GM13976 (cell line): ENCODE measurements at regions not wholly inside any gene's neighbourhood (a gene's known extent, or its start where the extent isn't known, plus 50 kb on each side); places are given as distances from the start of the nearest gene placed in this dataset.
"Not testable (repeated sequence)": the region's sequence is repeated elsewhere in the genome, so short reads cannot be mapped to it uniquely, and the experiment has no call there.

ENCODE experiments used
- DNase-seq: peaks from one replicate; pipeline ENCODE4 v3.0.0; 2012; ENCODE audit warnings: low spot score
- in situ Hi-C: fragments of 300-500 bp; cut with MboI; formaldehyde crosslinking; loops from one replicate; pipeline ENCODE4 v1.12.0; 2022; ENCODE audit warnings: low sequenced_read_pairs, mixed read lengths, inconsistent platforms; ENCODE audit not compliant: unreplicated experiment
- TF ChIP-seq, protein P1 (sequence below): IDR thresholded peaks from 2 replicates; pipeline ENCODE4 v1.5.1; 2012; ENCODE audit warnings: borderline replicate concordance, mild to moderate bottlenecking; ENCODE audit not compliant: insufficient read depth; ENCODE audit errors: extremely low read depth, missing control alignments, control extremely low read depth

DNA sequence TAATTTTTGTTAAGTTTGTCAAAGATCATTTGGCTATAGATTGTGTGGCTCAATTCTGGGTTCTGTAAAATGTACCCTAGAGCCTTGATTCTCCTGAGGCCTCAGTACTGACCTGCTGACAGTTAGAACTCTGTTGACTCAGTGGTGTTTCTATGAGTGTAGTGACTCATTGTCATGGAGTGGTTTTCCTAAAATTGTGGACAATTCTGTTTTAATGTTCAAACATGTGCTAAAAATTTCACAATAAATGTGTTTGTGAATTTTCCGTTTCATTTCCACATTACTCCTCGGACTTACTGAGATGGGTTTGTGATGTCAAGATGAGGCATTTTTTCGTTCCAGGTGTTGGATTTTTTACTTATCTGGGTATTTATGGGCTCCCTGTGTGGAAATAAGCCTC, 695.9 kb downstream of the TMEM121 start:
- in situ Hi-C loops, result no loop called here
- DNase-seq, result no peak
- TF ChIP-seq, protein P1, sequence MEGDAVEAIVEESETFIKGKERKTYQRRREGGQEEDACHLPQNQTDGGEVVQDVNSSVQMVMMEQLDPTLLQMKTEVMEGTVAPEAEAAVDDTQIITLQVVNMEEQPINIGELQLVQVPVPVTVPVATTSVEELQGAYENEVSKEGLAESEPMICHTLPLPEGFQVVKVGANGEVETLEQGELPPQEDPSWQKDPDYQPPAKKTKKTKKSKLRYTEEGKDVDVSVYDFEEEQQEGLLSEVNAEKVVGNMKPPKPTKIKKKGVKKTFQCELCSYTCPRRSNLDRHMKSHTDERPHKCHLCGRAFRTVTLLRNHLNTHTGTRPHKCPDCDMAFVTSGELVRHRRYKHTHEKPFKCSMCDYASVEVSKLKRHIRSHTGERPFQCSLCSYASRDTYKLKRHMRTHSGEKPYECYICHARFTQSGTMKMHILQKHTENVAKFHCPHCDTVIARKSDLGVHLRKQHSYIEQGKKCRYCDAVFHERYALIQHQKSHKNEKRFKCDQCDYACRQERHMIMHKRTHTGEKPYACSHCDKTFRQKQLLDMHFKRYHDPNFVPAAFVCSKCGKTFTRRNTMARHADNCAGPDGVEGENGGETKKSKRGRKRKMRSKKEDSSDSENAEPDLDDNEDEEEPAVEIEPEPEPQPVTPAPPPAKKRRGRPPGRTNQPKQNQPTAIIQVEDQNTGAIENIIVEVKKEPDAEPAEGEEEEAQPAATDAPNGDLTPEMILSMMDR, result no peak

DNA sequence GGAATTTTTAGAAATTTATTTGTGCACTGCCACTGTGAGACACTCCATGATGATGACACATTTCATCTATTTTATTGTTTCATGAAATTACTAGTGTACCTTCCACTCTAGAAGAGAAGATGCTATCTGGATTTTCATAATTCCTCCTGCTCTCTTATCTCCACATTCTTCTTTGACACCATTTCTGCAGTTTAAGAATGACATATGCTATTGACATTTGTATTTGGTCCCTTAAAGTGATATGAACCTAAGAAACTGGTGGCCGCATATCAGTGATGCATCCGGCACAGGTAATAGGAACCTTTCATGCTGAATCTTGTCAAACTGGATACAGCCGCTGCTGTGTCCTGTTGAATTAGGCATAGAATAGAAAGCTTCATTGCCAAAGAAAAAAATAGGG, 696.3 kb downstream of the TMEM121 start:
- TF ChIP-seq, protein P1, result no peak
- in situ Hi-C loops, result no loop called here
- no peak for DNase-seq

DNA sequence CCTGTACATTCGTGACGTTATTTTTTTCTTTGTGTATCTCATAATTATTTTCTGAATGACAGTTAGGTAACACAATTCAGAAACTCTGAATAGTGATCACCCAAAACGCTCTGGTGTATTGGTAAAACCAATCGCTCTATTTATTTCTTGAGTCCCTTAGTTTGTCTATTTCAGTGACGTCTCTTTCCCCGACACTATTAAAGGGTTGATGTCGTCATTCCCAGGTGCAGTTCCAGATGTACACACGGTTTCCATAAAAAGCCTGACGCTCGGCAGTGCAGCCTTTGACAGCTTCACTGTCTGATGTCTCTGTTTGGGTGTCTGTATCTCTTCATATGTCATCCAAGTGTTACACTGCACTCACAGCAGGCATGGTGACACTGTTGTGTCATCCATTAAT, 701.4 kb downstream of the TMEM121 start:
- in situ Hi-C loops, result no loop called here
- DNase-seq, result no peak
- TF ChIP-seq, protein P1, result no peak

DNA sequence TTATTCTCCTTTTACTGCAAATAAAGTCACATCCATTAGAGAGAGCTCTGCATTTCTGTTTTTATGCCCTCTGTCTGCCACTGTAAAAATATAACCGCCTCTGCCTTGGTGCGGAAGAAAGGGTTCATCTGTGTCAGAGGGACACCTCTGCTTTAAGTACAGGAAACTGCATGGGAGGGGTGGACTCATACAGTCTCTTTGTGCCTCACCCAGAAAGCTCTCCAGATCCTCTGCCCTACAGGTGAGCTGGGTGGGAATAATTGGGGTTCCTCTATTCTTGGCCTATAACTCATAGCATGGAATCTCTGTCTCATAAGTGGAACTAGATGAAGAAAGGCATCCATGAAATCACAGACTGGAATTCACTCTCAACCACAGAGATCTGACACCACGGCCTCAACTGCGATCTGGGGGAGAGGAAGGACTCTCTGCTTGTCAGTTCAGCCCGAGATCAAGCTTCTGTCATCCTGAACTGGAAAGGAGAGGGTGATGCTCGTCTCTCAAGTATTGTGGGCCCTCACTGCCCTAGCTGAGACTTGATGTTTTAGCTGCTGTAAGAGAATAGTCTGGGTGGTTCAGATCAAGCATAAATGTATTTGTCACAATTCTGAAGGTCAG, 702.3 kb downstream of the TMEM121 start:
- in situ Hi-C loops, result no loop called here
- TF ChIP-seq, protein P1, result no peak
- DNase-seq, result no peak

DNA sequence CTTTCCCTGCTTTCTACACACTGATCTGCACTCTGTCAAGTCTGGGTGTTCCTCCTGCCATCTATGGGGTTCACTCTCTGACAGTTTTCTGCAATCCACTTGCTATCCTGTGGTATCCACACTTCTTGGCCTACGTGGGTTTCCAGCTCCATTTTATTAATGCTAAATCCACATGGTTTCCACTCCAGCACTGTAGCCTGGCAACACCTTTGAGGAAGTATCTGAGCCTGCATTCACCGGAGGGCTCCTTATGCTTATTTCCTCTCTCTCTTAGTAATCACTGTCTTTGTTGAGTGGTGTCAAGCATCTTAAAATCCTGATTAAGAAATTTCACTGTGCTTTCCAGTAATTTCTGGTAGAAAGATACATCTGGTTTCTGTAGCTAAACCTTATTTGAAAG, 703.7 kb downstream of the TMEM121 start:
- TF ChIP-seq, protein P1, result no peak
- DNase-seq, result no peak
- in situ Hi-C loops, result no loop called here

DNA sequence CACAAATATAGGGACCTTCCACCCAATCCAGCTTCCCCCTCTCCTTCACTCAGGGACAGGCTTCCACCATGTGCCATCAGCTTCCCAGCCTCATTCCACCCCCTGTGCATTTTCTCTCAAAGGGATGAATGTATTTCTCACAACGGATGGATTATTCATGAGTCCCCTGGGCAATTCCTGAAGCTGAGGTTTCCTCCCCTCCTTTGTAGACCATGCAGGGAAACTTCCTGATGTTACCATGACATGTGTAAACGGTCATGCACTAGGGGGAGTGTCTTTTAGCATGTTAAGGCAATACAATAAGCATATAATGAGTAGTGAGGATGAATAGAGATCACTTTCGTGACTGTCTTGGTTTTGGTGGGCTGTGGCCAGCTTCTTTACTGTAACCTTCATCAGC, 706.8 kb downstream of the TMEM121 start:
- in situ Hi-C loops, DNase-seq: not testable (repeated sequence)

DNA sequence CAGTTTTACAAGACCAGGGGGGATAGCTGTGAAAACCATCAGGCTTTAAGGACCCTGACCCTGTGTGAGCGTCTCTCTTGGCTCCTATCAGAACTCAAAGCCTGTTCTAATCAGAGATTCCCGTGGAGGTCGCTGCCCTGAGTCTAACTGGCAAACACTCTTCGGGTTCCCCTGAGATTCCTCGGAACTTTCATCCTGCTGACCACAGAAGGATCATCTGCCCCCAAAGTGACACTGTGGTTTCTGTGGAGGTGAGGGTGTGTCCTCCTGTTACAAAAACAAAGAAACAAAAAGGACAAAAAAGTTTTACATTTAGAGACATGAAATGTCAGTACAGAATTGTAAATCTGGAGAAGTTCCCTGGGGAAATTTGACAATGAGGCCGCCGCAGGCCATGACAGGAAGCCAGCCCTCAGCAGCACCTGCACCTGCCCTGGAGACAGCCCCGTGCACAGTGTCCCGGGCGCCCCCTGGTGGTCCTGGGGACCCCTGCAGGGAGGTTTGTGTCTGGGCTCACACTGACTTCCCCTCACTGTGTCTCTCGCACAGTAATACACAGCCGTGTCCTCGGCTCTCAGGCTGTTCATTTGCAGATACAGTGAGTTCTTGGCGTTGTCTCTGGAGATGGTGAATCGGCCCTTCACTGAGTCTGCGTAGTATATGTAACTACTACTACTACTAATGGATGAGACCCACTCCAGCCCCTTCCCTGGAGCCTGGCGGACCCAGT, 708.3 kb downstream of the TMEM121 start:
- DNase-seq, in situ Hi-C loops: not testable (repeated sequence)
